Suprapubic skin (tissue), 4 donors: ENCODE measurements at regions not wholly inside any gene's neighbourhood (a gene's known extent, or its start where the extent isn't known, plus 50 kb on each side); places are given as distances from the start of the nearest gene placed in this dataset.

Experiments used
- CTCF ChIP-seq, 2 donors: fragments of 200-600 bp in 1 of 2; fragments of 450-650 bp in 1 of 2; sonication (generic) in 1 of 2; IDR thresholded peaks; one replicate each; pipeline ENCODE4 v1.5.1; 2016 to 2019; ENCODE audit warnings: antibody characterized with exemption in 2 of 2, mild to moderate bottlenecking in 1 of 2, moderate library complexity in 1 of 2
- POLR2A ChIP-seq, 2 donors: fragments of 450-650 bp; IDR thresholded peaks; one replicate each; pipeline ENCODE4 v1.6.1; 2017; ENCODE audit warnings: antibody characterized with exemption in 2 of 2, mild to moderate bottlenecking in 2 of 2, moderate library complexity in 2 of 2
- POLR2AphosphoS5 ChIP-seq, 3 donors: sonication (generic); formaldehyde crosslinking; IDR thresholded peaks; one replicate each; pipeline ENCODE4 v1.6.1; 2017; ENCODE audit warnings: antibody characterized with exemption in 3 of 3

- TF ChIP-seq CTCF (IDR thresholded peaks at IDR 0.05) (no peak), POLR2AphosphoS5 (IDR thresholded peaks at IDR 0.05) (no peak), POLR2A (IDR thresholded peaks at IDR 0.05) (no peak)
These were observed 1212.4 kb downstream of the PCDH18 start for GRCh38 chr4:136319789-136320464.
